H1 (cell line): ENCODE measurements at regions not wholly inside any gene's neighbourhood (a gene's known extent, or its start where the extent isn't known, plus 50 kb on each side); places are given as distances from the start of the nearest gene placed in this dataset.

Experiments used
- CTCF ChIA-PET: fragments of 300-600 bp; sonication (Branson Sonifier 250); formaldehyde crosslinking; loops from one replicate; lab custom pipeline; 2021; ENCODE audit not compliant: partially characterized antibody; lab: Charles Lee
- POLR2A ChIA-PET: fragments of 300-600 bp; sonication (Branson Sonifier 250); formaldehyde crosslinking; loops from one replicate; lab custom pipeline; 2021; ENCODE audit warnings: inconsistent platforms; ENCODE audit not compliant: partially characterized antibody; lab: Charles Lee
- DNase-seq, 2 experiments: peaks; one replicate each; pipeline versions ENCODE4 v3.0.0 to v3.0.0-alpha.2; 2010 to 2022; ENCODE audit warnings: low spot score in 2 of 2, low read depth in 1 of 2, mixed read lengths in 1 of 2
- FAIRE-seq: peaks from 2 replicates; lab custom pipeline; 2011; peaks lifted over from hg19 to GRCh38; lab: Jason Lieb, UNC
- H2AFZ ChIP-seq: 2 replicates; pipeline ENCODE4 v1.8.1; 2012; ENCODE audit warnings: low read length, inconsistent platforms
- H2AK5ac ChIP-seq: 2 replicates; pipeline ENCODE4 v1.6.1; 2013; ENCODE audit warnings: low read depth, low read length
- H2BK120ac ChIP-seq: replicated peaks from 2 replicates; pipeline ENCODE3; 2013; ENCODE audit warnings: low read depth, low read length, inconsistent platforms
- H2BK12ac ChIP-seq: 2 replicates; pipeline ENCODE4 v1.6.1; 2013; ENCODE audit warnings: low read depth, low read length
- H2BK15ac ChIP-seq: 2 replicates; pipeline ENCODE4 v1.6.1; 2013; ENCODE audit warnings: low read length
- H2BK20ac ChIP-seq: 2 replicates; pipeline ENCODE4 v1.6.1; 2013; ENCODE audit warnings: low read length
- H2BK5ac ChIP-seq: 2 replicates; pipeline ENCODE4 v1.6.1; 2013; ENCODE audit warnings: low read depth, low read length
- H3K14ac ChIP-seq: 2 replicates; pipeline ENCODE4 v1.6.1; 2013; ENCODE audit warnings: inconsistent platforms; ENCODE audit not compliant: insufficient read length
- H3K18ac ChIP-seq: 2 replicates; pipeline ENCODE4 v1.6.1; 2013; ENCODE audit warnings: low read length; ENCODE audit errors: extremely low read depth
- H3K23ac ChIP-seq: 2 replicates; pipeline ENCODE4 v1.6.1; 2013; ENCODE audit warnings: inconsistent platforms; ENCODE audit not compliant: insufficient read length
- H3K23me2 ChIP-seq: 2 replicates; pipeline ENCODE4 v1.6.1; 2013; ENCODE audit warnings: low read depth, low read length
- H3K27ac ChIP-seq: 2 replicates; pipeline ENCODE4 v1.6.1; 2011; ENCODE audit warnings: low read depth, low read length, inconsistent platforms
- H3K27me3 ChIP-seq, 4 experiments: replicated peaks in 1 of 4; 1 replicate in 1 of 4; 2 replicates in 3 of 4; pipeline versions ENCODE4 v1.6.1 to v1.8.1; 2011 to 2013; ENCODE audit warnings: low read length in 3 of 4, mild to moderate bottlenecking in 3 of 4, inconsistent platforms in 2 of 4, mixed read lengths in 2 of 4, moderate library complexity in 1 of 4; ENCODE audit not compliant: control insufficient read depth in 3 of 4, insufficient read depth in 3 of 4; ENCODE audit errors: extremely low read depth in 1 of 4
- H3K36me3 ChIP-seq, 4 experiments: 2 replicates each; pipeline versions ENCODE4 v1.6.1 to v1.8.1; 2011 to 2013; ENCODE audit warnings: mild to moderate bottlenecking in 4 of 4, low read length in 3 of 4, moderate library complexity in 2 of 4, control low read depth in 1 of 4, inconsistent platforms in 1 of 4; ENCODE audit not compliant: insufficient read depth in 4 of 4, control insufficient read depth in 2 of 4
- H3K4ac ChIP-seq: replicated peaks from 2 replicates; pipeline ENCODE3; 2013; ENCODE audit warnings: low read length, low read depth, mixed read lengths, inconsistent platforms; ENCODE audit not compliant: insufficient read length
- H3K4me1 ChIP-seq, 4 experiments: replicated peaks in 1 of 4; 1 replicate in 1 of 4; 2 replicates in 3 of 4; pipeline versions ENCODE4 v1.6.1 to v1.8.1; 2011 to 2013; ENCODE audit warnings: low read length in 3 of 4, inconsistent platforms in 2 of 4, mixed read lengths in 1 of 4; ENCODE audit not compliant: insufficient read depth in 4 of 4, control insufficient read depth in 3 of 4
- H3K4me2 ChIP-seq, 2 experiments: 2 replicates each; pipeline versions ENCODE4 v1.6.1 to v1.8.1; 2011 to 2013; ENCODE audit warnings: low read depth in 2 of 2, low read length in 2 of 2, control low read depth in 1 of 2, inconsistent platforms in 1 of 2, mild to moderate bottlenecking in 1 of 2; ENCODE audit not compliant: insufficient read depth in 1 of 2
- H3K4me3 ChIP-seq, 4 experiments: fragments of 200-600, 300-600 bp in 1 of 4; sonication (generic), shearing (Covaris generic), sonication (Bioruptor Twin) in 1 of 4; 2 replicates each; pipeline versions ENCODE4 v1.5.1 to v1.8.1; 2011 to 2016; ENCODE audit warnings: low read length in 4 of 4, low read depth in 3 of 4, control low read depth in 2 of 4, inconsistent platforms in 2 of 4, mild to moderate bottlenecking in 2 of 4, mixed read lengths in 1 of 4, moderate library complexity in 1 of 4; ENCODE audit not compliant: insufficient read depth in 2 of 4; ENCODE audit errors: extremely low read depth in 1 of 4
- H3K56ac ChIP-seq: replicated peaks from 2 replicates; pipeline ENCODE3; 2013; ENCODE audit warnings: low read depth, mild to moderate bottlenecking, mixed read lengths, low read length, inconsistent platforms; ENCODE audit not compliant: insufficient read length
- H3K79me1 ChIP-seq: 2 replicates; pipeline ENCODE4 v1.6.1; 2013; ENCODE audit warnings: low read depth, low read length, control low read depth
- H3K79me2 ChIP-seq, 2 experiments: 2 replicates each; pipeline versions ENCODE4 v1.6.1 to v1.8.1; 2012 to 2013; ENCODE audit warnings: low read length in 2 of 2, mild to moderate bottlenecking in 2 of 2, inconsistent platforms in 1 of 2; ENCODE audit not compliant: insufficient read depth in 2 of 2, control insufficient read depth in 1 of 2
- H3K9ac ChIP-seq, 4 experiments: replicated peaks in 1 of 4; 1 replicate in 1 of 4; 2 replicates in 3 of 4; pipeline versions ENCODE4 v1.6.1 to v1.8.1; 2011 to 2013; ENCODE audit warnings: low read depth in 3 of 4, low read length in 3 of 4, control low read depth in 2 of 4, mild to moderate bottlenecking in 2 of 4, moderate library complexity in 2 of 4, inconsistent platforms in 1 of 4; ENCODE audit errors: extremely low read depth in 1 of 4
- H3K9me3 ChIP-seq, 2 experiments: 2 replicates each; pipeline versions ENCODE4 v1.6.1 to v1.8.1; 2012 to 2013; ENCODE audit warnings: mild to moderate bottlenecking in 2 of 2, moderate library complexity in 2 of 2, control low read depth in 1 of 2, inconsistent platforms in 1 of 2, low read depth in 1 of 2, low read length in 1 of 2, mixed read lengths in 1 of 2; ENCODE audit not compliant: insufficient read depth in 2 of 2
- H4K20me1 ChIP-seq, 2 experiments: replicated peaks in 1 of 2; 2 replicates each; pipeline versions ENCODE3 to v1.8.1; 2011 to 2013; ENCODE audit warnings: inconsistent platforms in 2 of 2, low read length in 2 of 2, mild to moderate bottlenecking in 1 of 2; ENCODE audit not compliant: insufficient read depth in 2 of 2, control insufficient read depth in 1 of 2
- H4K5ac ChIP-seq: 2 replicates; pipeline ENCODE4 v1.6.1; 2013; ENCODE audit warnings: low read length, low read depth, mixed read lengths, inconsistent platforms; ENCODE audit not compliant: insufficient read length
- H4K8ac ChIP-seq: 2 replicates; pipeline ENCODE4 v1.8.0; 2013; ENCODE audit warnings: mild to moderate bottlenecking, moderate library complexity, low read length, inconsistent platforms; ENCODE audit not compliant: insufficient read depth; ENCODE audit errors: extremely low read depth
- H4K91ac ChIP-seq: replicated peaks from 2 replicates; pipeline ENCODE3; 2013; ENCODE audit warnings: low read length, mixed read lengths, inconsistent platforms; ENCODE audit not compliant: insufficient read length
- EGR1 ChIP-seq: IDR thresholded peaks from 2 replicates; pipeline ENCODE4 v1.6.1; 2011; ENCODE audit warnings: low read depth, low read length, borderline replicate concordance
- JUN ChIP-seq: IDR thresholded peaks from 2 replicates; pipeline ENCODE4 v1.6.1; 2011; ENCODE audit warnings: low read depth, mild to moderate bottlenecking, improper control_type of control experiment, low read length
- JUND ChIP-seq: IDR thresholded peaks from 2 replicates; pipeline ENCODE4 v1.6.1; 2011; ENCODE audit warnings: mild to moderate bottlenecking, improper control_type of control experiment, low read length
- NRF1 ChIP-seq: IDR thresholded peaks from 2 replicates; pipeline ENCODE4 v1.6.1; 2011; ENCODE audit warnings: mild to moderate bottlenecking, low read depth, low read length, improper control_type of control experiment
- RAD21 ChIP-seq, 2 experiments: IDR thresholded peaks in 1 of 2; conservative IDR thresholded peaks in 1 of 2; 2 replicates each; pipeline ENCODE4 v1.6.1; 2011; ENCODE audit warnings: low read depth in 2 of 2, low read length in 2 of 2, improper control_type of control experiment in 1 of 2, inconsistent platforms in 1 of 2, mild to moderate bottlenecking in 1 of 2, moderate library complexity in 1 of 2
- RXRA ChIP-seq: IDR thresholded peaks from 2 replicates; pipeline ENCODE4 v1.6.1; 2011; ENCODE audit warnings: low read depth, mild to moderate bottlenecking, low read length, moderate library complexity; ENCODE audit not compliant: insufficient read depth
- SAP30 ChIP-seq: fragments of 300-600 bp; sonication (generic); IDR thresholded peaks from 2 replicates; pipeline ENCODE4 v1.7.1; 2012; ENCODE audit warnings: low read length, moderate library complexity, mild to moderate bottlenecking, inconsistent platforms; ENCODE audit not compliant: insufficient read depth, insufficient replicate concordance
- SP1 ChIP-seq: IDR thresholded peaks from 2 replicates; pipeline ENCODE4 v1.6.1; 2011; ENCODE audit warnings: low read depth, low read length
- USF2 ChIP-seq: IDR thresholded peaks from 2 replicates; pipeline ENCODE4 v1.6.1; 2011; ENCODE audit warnings: low read length, improper control_type of control experiment
- YY1 ChIP-seq: IDR thresholded peaks from 2 replicates; pipeline ENCODE4 v1.6.1; 2011; ENCODE audit warnings: low read depth, mild to moderate bottlenecking, low read length
- WGBS, 2 experiments: shearing (Covaris generic) in 1 of 2; methylation state at CpG; one replicate each; pipeline versions ENCODE4 v1.1.6 to v1.1.7; 2013 to 2015; ENCODE audit warnings: low lambda C conversion rate in 2 of 2, mixed read lengths in 2 of 2, inconsistent platforms in 1 of 2, low coverage in 1 of 2, missing lambda C conversion rate in 1 of 2; ENCODE audit not compliant: insufficient replicate concordance in 2 of 2, insufficient coverage in 1 of 2, insufficient read length in 1 of 2; ENCODE audit errors: extremely low coverage in 1 of 2, missing lambda C conversion rate in 1 of 2; 5-methylcytosine and 5-hydroxymethylcytosine counted together

GRCh38 chr13:58379221-58379620 lies 747.7 kb downstream of the PCDH17 start:
- no peak overlapping the region for H3K4me3 ChIP-seq
- H3K14ac ChIP-seq: no peak overlapping the region
- TF ChIP-seq JUND (no peak), RAD21 (IDR thresholded peaks at IDR 0.05 in 1 of 2, conservative IDR thresholded peaks at IDR 0.05 in 1 of 2; ENCODE audit: low read depth in 2 of 2, low read length in 2 of 2) (no peak), JUN (no peak), EGR1 (no peak), YY1 (no peak), SAP30 (no peak), SP1 (no peak), RXRA (no peak), NRF1 (no peak), USF2 (no peak)
- ChIA-PET POLR2A (no interaction called here), CTCF (interaction anchor here (0.6 kb wide), 1 partner anchor 321 kb away, joined by 3 read pairs; no protein-coding TSS in a partner anchor)
- no peak overlapping the region for H4K5ac ChIP-seq
- no peaks in the 10 kb centered on the region for H3K79me1 ChIP-seq
- H4K20me1 ChIP-seq: no peaks in the 10 kb centered on the region
- no peak overlapping the region for H3K4ac ChIP-seq
- peak overlapping the region; percentile 92 for H2AFZ ChIP-seq
- H4K8ac ChIP-seq: no peak overlapping the region
- no peak overlapping the region for H3K56ac ChIP-seq
- no peak overlapping the region for H2BK12ac ChIP-seq
- no peaks in the 10 kb centered on the region for H3K4me1 ChIP-seq
- H3K23me2 ChIP-seq: no peaks in the 10 kb centered on the region
- H3K27ac ChIP-seq: no peak overlapping the region
- no peak overlapping the region for H2BK5ac ChIP-seq
- no peak overlapping the region for H4K91ac ChIP-seq
- no peak overlapping the region for H2BK120ac ChIP-seq
- 83% methylated on average over 1 of the region's 1 CpG; no CpG with 5 or more reads in 1 of the 2 experiments for WGBS, 2 experiments
- no peaks in the 10 kb centered on the region for H3K9me3 ChIP-seq
- no peaks in the 10 kb centered on the region for H3K36me3 ChIP-seq
- no peak overlapping the region for H2AK5ac ChIP-seq
- no peak for FAIRE-seq
- no peak overlapping the region for H3K9ac ChIP-seq
- no peak overlapping the region for H2BK20ac ChIP-seq
- no peak for DNase-seq
- H3K18ac ChIP-seq: no peak overlapping the region
- H3K23ac ChIP-seq: no peak overlapping the region
- peaks cover 0 to 1% (median 0%) of the 10 kb centered on the region in 4 experiments; a peak in 1 of 7 replicates for H3K27me3 ChIP-seq
- no peak overlapping the region for H2BK15ac ChIP-seq
- H3K4me2 ChIP-seq: no peak overlapping the region
- H3K79me2 ChIP-seq: no peaks in the 10 kb centered on the region
